Hepatocyte (in vitro differentiated cells): ENCODE measurements at regions not wholly inside any gene's neighbourhood (a gene's known extent, or its start where the extent isn't known, plus 50 kb on each side); places are given as distances from the start of the nearest gene placed in this dataset.

Source experiments
- DNase-seq: peaks from one replicate; pipeline ENCODE4 v3.0.0-alpha.2; 2016; ENCODE audit warnings: low spot score
- H2AFZ ChIP-seq: fragments of 200-600 bp; sonication (generic); 2 replicates; pipeline ENCODE4 v1.6.0; 2016; ENCODE audit warnings: antibody characterized with exemption, mild to moderate bottlenecking
- H3K27ac ChIP-seq: fragments of 200-600 bp; sonication (generic); 2 replicates; pipeline ENCODE4 v1.5.1; 2016; ENCODE audit warnings: mild to moderate bottlenecking
- H3K27me3 ChIP-seq: fragments of 200-600 bp; sonication (generic); 2 replicates; pipeline ENCODE4 v1.6.1; 2016
- H3K36me3 ChIP-seq: fragments of 200-600 bp; sonication (generic); replicated peaks from 2 replicates; pipeline ENCODE4 v1.5.1; 2016; ENCODE audit warnings: low read depth; ENCODE audit not compliant: insufficient read depth
- H3K4me1 ChIP-seq: fragments of 200-600 bp; sonication (generic); 2 replicates; pipeline ENCODE4 v1.5.1; 2016; ENCODE audit warnings: mild to moderate bottlenecking, moderate library complexity; ENCODE audit not compliant: insufficient read depth
- H3K4me2 ChIP-seq: fragments of 200-600 bp; sonication (generic); 2 replicates; pipeline ENCODE4 v1.6.0; 2016
- H3K4me3 ChIP-seq: fragments of 200-600 bp; sonication (generic); 2 replicates; pipeline ENCODE4 v1.5.1; 2016; ENCODE audit warnings: mild to moderate bottlenecking
- H3K79me2 ChIP-seq: fragments of 200-600 bp; sonication (generic); 2 replicates; pipeline ENCODE4 v1.6.0; 2017; ENCODE audit warnings: mild to moderate bottlenecking
- H3K9me2 ChIP-seq: fragments of 200-600 bp; sonication (generic); replicated peaks from 2 replicates; pipeline ENCODE4 v1.6.0; 2017; ENCODE audit warnings: mild to moderate bottlenecking; ENCODE audit not compliant: insufficient read depth
- H3K9me3 ChIP-seq: fragments of 200-600 bp; sonication (generic); 2 replicates; pipeline ENCODE4 v1.5.1; 2016; ENCODE audit warnings: low read depth, mild to moderate bottlenecking
- H4K20me1 ChIP-seq: fragments of 200-600 bp; sonication (generic); 2 replicates; pipeline ENCODE4 v1.6.0; 2016; ENCODE audit warnings: mild to moderate bottlenecking; ENCODE audit not compliant: insufficient read depth, poor library complexity, severe bottlenecking
- CTCF ChIP-seq: fragments of 200-600 bp; sonication (generic); IDR thresholded peaks from 2 replicates; pipeline ENCODE4 v1.5.1; 2016; ENCODE audit warnings: antibody characterized with exemption, mild to moderate bottlenecking; ENCODE audit not compliant: poor library complexity
- EZH2 ChIP-seq: fragments of 200-600 bp; sonication (generic); IDR thresholded peaks from 2 replicates; pipeline ENCODE4 v1.6.1; 2016; ENCODE audit warnings: antibody characterized with exemption, mild to moderate bottlenecking, borderline replicate concordance
- EZH2phosphoT487 ChIP-seq: fragments of 200-600 bp; sonication (generic); IDR thresholded peaks from one replicate; pipeline ENCODE4 v1.6.1; 2018; ENCODE audit warnings: antibody characterized with exemption, mild to moderate bottlenecking, low read depth, moderate library complexity; ENCODE audit not compliant: unreplicated experiment, severe bottlenecking
- WGBS: methylation state at CpG from one replicate; pipeline ENCODE4 v1.1.6; 2016; ENCODE audit warnings: low lambda C conversion rate; ENCODE audit errors: missing lambda C conversion rate; 5-methylcytosine and 5-hydroxymethylcytosine counted together

DNA sequence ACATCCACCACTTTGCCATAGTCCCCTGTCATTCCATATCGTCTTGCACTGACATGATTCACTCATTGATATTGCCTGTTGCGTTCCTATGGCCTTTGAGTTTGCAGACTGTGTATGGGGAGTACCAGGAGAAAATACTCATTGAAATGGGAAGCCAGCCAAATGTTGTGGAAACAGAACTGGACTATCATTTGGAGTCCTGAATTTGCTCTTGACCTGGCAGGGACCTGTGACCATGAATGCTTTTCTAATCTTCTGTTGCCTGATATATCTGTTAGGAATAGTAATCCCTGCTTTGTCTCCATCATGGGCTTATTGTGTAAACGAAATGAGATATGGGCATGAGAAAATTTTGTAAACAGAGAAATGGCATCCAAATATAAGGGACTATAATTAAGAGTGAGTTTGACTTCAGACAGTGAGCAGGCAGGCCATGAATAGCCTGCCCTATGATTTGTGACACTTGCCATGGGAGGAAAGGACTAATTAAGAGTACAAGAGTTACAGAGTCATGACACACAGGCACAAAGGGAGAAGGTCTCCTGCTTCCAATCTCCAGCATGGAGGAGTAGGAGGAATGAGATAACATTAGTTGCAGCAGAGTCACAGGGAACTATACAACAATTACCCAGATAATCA lies 572.9 kb upstream of the SGCD start:
- Histone ChIP-seq H3K9me3 (no peaks in the 10 kb centered on the region), H3K9me2 (no peaks in the 10 kb centered on the region), H3K27me3 (no peaks in the 10 kb centered on the region), H3K27ac (no peak overlapping the region), H4K20me1 (no peaks in the 10 kb centered on the region), H3K4me1 (no peaks in the 10 kb centered on the region), H3K4me3 (no peak overlapping the region), H3K4me2 (no peak overlapping the region), H2AFZ (no peak overlapping the region), H3K79me2 (no peaks in the 10 kb centered on the region), H3K36me3 (no peaks in the 10 kb centered on the region)
- WGBS = 57% methylated on average over 3 of the region's 3 CpGs
- TF ChIP-seq EZH2phosphoT487 (no peak), CTCF (no peak), EZH2 (no peak)
- no peak for DNase-seq

DNA sequence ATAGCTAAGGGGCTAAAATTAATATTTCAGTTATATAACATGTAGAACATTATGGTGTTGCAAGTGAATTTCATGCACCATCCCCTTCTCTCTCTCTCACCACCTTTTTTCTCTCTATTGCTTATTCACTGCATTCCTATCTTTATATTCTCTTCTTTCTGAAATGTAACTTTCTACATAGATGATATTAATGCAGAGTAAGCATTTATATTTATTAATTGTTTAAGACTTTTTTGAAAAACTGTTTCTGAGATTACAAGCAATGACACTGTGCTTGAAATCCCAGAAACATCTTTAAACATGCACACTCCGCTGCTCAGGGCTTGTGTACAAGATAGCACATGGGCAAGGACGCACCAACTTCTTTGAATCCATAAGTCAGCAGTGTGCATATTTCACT lies 567.7 kb upstream of the SGCD start:
- H3K79me2 ChIP-seq = no peaks in the 10 kb centered on the region
- H3K9me3 ChIP-seq = no peaks in the 10 kb centered on the region
- H3K27ac ChIP-seq = no peak overlapping the region
- H2AFZ ChIP-seq = no peak overlapping the region
- H3K4me3 ChIP-seq = no peak overlapping the region
- no peak overlapping the region for H3K4me2 ChIP-seq
- H3K9me2 ChIP-seq = no peaks in the 10 kb centered on the region
- no peaks in the 10 kb centered on the region for H3K27me3 ChIP-seq
- DNase-seq = no peak
- H3K4me1 ChIP-seq = no peaks in the 10 kb centered on the region
- 91% methylated on average over 2 of the region's 2 CpGs for WGBS
- TF ChIP-seq EZH2phosphoT487 (no peak), EZH2 (no peak), CTCF (no peak)
- no peaks in the 10 kb centered on the region for H4K20me1 ChIP-seq
- no peaks in the 10 kb centered on the region for H3K36me3 ChIP-seq

- no peaks in the 10 kb centered on the region for H3K4me1 ChIP-seq
- DNase-seq = no peak
- TF ChIP-seq CTCF (no peak), EZH2phosphoT487 (no peak), EZH2 (no peak)
- H3K27ac ChIP-seq = no peak overlapping the region
- no peaks in the 10 kb centered on the region for H4K20me1 ChIP-seq
- no peak overlapping the region for H2AFZ ChIP-seq
- no peak overlapping the region for H3K4me3 ChIP-seq
- no peaks in the 10 kb centered on the region for H3K36me3 ChIP-seq
- no peaks in the 10 kb centered on the region for H3K9me2 ChIP-seq
- no peaks in the 10 kb centered on the region for H3K9me3 ChIP-seq
- no peak overlapping the region for H3K4me2 ChIP-seq
- no peaks in the 10 kb centered on the region for H3K27me3 ChIP-seq
- no peaks in the 10 kb centered on the region for H3K79me2 ChIP-seq
These were observed 567.0 kb upstream of the SGCD start for GRCh38 chr5:155759984-155760383.

- Histone ChIP-seq H3K27ac (no peak overlapping the region), H3K4me3 (no peak overlapping the region), H3K4me1 (no peaks in the 10 kb centered on the region), H3K9me2 (no peaks in the 10 kb centered on the region), H2AFZ (no peak overlapping the region), H4K20me1 (no peaks in the 10 kb centered on the region), H3K4me2 (no peak overlapping the region), H3K9me3 (no peaks in the 10 kb centered on the region), H3K27me3 (no peaks in the 10 kb centered on the region), H3K79me2 (no peaks in the 10 kb centered on the region), H3K36me3 (no peaks in the 10 kb centered on the region)
- 96% methylated on average over 2 of the region's 2 CpGs for WGBS
- DNase-seq = no peak
- TF ChIP-seq EZH2 = no peak
- no peak for TF ChIP-seq EZH2phosphoT487
- TF ChIP-seq CTCF = no peak
These were observed 565.5 kb upstream of the SGCD start for GRCh38 chr5:155761502-155761901.
